Fibroblast of lung (primary cell): ENCODE measurements at regions not wholly inside any gene's neighbourhood (a gene's known extent, or its start where the extent isn't known, plus 50 kb on each side); places are given as distances from the start of the nearest gene placed in this dataset.

Source experiments
- DNase-seq, 2 donors: peaks; one replicate each; pipeline versions ENCODE4 v3.0.0 to v3.0.0-alpha.2; 2010; ENCODE audit warnings: low read depth in 2 of 2
- H2AFZ ChIP-seq: 2 replicates; pipeline ENCODE4 v1.5.1; 2012; ENCODE audit warnings: low read length, control low read depth, inconsistent platforms
- H3K27ac ChIP-seq: 2 replicates; pipeline ENCODE4 v1.5.1; 2011; ENCODE audit warnings: low read length, control low read depth; ENCODE audit not compliant: insufficient read depth
- H3K27me3 ChIP-seq: 2 replicates; pipeline ENCODE4 v1.5.1; 2011; ENCODE audit warnings: mild to moderate bottlenecking, low read length; ENCODE audit not compliant: control insufficient read depth, insufficient read depth
- H3K36me3 ChIP-seq: 2 replicates; pipeline ENCODE4 v1.5.1; 2011; ENCODE audit warnings: low read length; ENCODE audit not compliant: control insufficient read depth, insufficient read depth
- H3K4me1 ChIP-seq: 2 replicates; pipeline ENCODE4 v1.5.1; 2011; ENCODE audit warnings: low read length; ENCODE audit not compliant: control insufficient read depth, insufficient read depth; ENCODE audit errors: extremely low read depth
- H3K4me2 ChIP-seq: 2 replicates; pipeline ENCODE4 v1.5.1; 2011; ENCODE audit warnings: low read length, control low read depth; ENCODE audit not compliant: insufficient read depth; ENCODE audit errors: extremely low read depth
- H3K4me3 ChIP-seq, 4 experiments: fragments of 200-600 bp in 1 of 4; sonication (generic) in 1 of 4; replicated peaks in 1 of 4; 2 replicates each; pipeline ENCODE4 v1.5.1; 2011 to 2016; ENCODE audit warnings: low read length in 4 of 4, low read depth in 3 of 4, mild to moderate bottlenecking in 3 of 4, control low read depth in 2 of 4, inconsistent platforms in 1 of 4, mixed read lengths in 1 of 4; ENCODE audit not compliant: insufficient read depth in 1 of 4; ENCODE audit errors: control extremely low read depth in 1 of 4
- H3K79me2 ChIP-seq: 2 replicates; pipeline ENCODE4 v1.5.1; 2012; ENCODE audit warnings: mild to moderate bottlenecking, low read length, inconsistent platforms; ENCODE audit not compliant: control insufficient read depth, insufficient read depth
- H3K9ac ChIP-seq: 2 replicates; pipeline ENCODE4 v1.5.1; 2011; ENCODE audit warnings: mild to moderate bottlenecking, low read length, control low read depth; ENCODE audit not compliant: insufficient read depth
- H3K9me3 ChIP-seq: 2 replicates; pipeline ENCODE4 v1.5.1; 2012; ENCODE audit warnings: low read depth, low read length; ENCODE audit not compliant: control insufficient read depth, insufficient read depth
- H4K20me1 ChIP-seq: 2 replicates; pipeline ENCODE4 v1.5.1; 2011; ENCODE audit warnings: low read length; ENCODE audit not compliant: control insufficient read depth, insufficient read depth; ENCODE audit errors: extremely low read depth
- CTCF ChIP-seq, 2 donors: IDR thresholded peaks in 1 of 2; conservative IDR thresholded peaks in 1 of 2; 1 replicate in 1 of 2; 2 replicates in 1 of 2; pipeline ENCODE4 v1.5.1; 2011 to 2012; ENCODE audit warnings: low read length in 2 of 2, control low read depth in 1 of 2, inconsistent platforms in 1 of 2, low read depth in 1 of 2, mild to moderate bottlenecking in 1 of 2
- EZH2 ChIP-seq: IDR thresholded peaks from 2 replicates; pipeline ENCODE4 v1.5.1; 2012; ENCODE audit warnings: low read length, control low read depth, mild to moderate bottlenecking; ENCODE audit errors: missing control alignments

- no peak for DNase-seq
- Histone ChIP-seq H3K27ac (no peak overlapping the region), H3K27me3 (no peaks in the 10 kb centered on the region), H3K9me3 (no peaks in the 10 kb centered on the region), H3K4me2 (no peak overlapping the region), H3K4me3 (no peak overlapping the region), H3K36me3 (no peaks in the 10 kb centered on the region), H2AFZ (no peak overlapping the region), H3K4me1 (no peaks in the 10 kb centered on the region), H4K20me1 (no peaks in the 10 kb centered on the region), H3K9ac (no peak overlapping the region), H3K79me2 (no peaks in the 10 kb centered on the region)
- TF ChIP-seq CTCF (conservative IDR thresholded peaks at IDR 0.05 in 1 of 2, IDR thresholded peaks at IDR 0.05 in 1 of 2; ENCODE audit: low read depth in 1 of 2, low read length in 2 of 2) = no peak
- TF ChIP-seq EZH2 = no peak
These were observed 501.5 kb downstream of the ARL4A start for GRCh38 chr7:13188922-13189321.

DNA sequence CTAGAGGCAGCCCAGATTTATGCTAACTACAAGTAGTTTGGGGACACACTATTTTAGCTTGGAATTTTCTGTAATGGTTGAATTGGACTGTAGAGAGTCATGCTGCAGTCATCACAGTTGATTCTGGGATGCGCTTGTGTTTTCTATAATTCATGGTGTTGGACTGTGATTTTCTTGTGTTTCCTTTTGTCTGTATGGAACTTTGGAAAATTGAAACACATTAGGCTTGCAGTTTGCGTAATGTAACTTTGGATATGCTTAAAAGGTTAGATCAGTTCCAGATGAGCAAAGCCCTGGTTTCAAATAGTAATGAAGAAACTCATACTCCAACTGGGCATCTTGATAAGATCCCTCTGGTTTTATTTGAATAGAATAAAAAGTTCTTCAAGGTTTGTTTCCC lies 502.2 kb downstream of the ARL4A start:
- Histone ChIP-seq H3K79me2 (no peaks in the 10 kb centered on the region), H3K4me3 (no peak overlapping the region), H3K36me3 (no peaks in the 10 kb centered on the region), H3K4me2 (no peak overlapping the region), H3K9me3 (no peaks in the 10 kb centered on the region), H3K27me3 (no peaks in the 10 kb centered on the region), H3K9ac (no peak overlapping the region), H4K20me1 (no peaks in the 10 kb centered on the region), H2AFZ (no peak overlapping the region), H3K27ac (no peak overlapping the region), H3K4me1 (no peaks in the 10 kb centered on the region)
- no peak for DNase-seq
- TF ChIP-seq CTCF (conservative IDR thresholded peaks at IDR 0.05 in 1 of 2, IDR thresholded peaks at IDR 0.05 in 1 of 2; ENCODE audit: low read depth in 1 of 2, low read length in 2 of 2) (no peak), EZH2 (no peak)

DNA sequence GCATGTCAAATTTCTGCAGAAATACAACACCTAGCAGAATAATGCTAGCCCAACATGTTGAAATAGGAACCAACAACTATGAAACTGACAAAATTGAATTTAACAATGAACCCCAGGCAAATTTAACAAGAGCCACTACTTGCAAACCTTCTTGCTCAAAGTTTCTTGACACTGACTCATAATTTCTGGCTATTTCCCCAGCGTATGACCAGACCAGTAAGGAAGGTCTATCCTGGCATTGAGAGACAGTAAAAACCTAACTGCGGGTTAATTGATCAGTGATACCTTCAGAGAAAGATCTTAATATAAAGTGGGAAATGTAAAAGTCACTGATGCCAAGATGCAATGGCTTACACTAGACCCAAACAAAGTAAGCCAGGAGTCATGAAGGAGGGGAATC lies 510.1 kb downstream of the ARL4A start:
- H3K4me3 ChIP-seq = no peak overlapping the region
- no peak overlapping the region for H3K9ac ChIP-seq
- no peaks in the 10 kb centered on the region for H3K4me1 ChIP-seq
- H3K27ac ChIP-seq = no peak overlapping the region
- H2AFZ ChIP-seq = no peak overlapping the region
- no peak overlapping the region for H3K4me2 ChIP-seq
- H4K20me1 ChIP-seq = no peaks in the 10 kb centered on the region
- TF ChIP-seq EZH2 (no peak), CTCF (conservative IDR thresholded peaks at IDR 0.05 in 1 of 2, IDR thresholded peaks at IDR 0.05 in 1 of 2; ENCODE audit: low read depth in 1 of 2, low read length in 2 of 2) (no peak)
- DNase-seq = peak; percentile 58 to 78
- no peaks in the 10 kb centered on the region for H3K36me3 ChIP-seq
- H3K79me2 ChIP-seq = no peaks in the 10 kb centered on the region
- H3K9me3 ChIP-seq = no peaks in the 10 kb centered on the region
- no peaks in the 10 kb centered on the region for H3K27me3 ChIP-seq
